Loucy (cell line): ENCODE measurements at regions not wholly inside any gene's neighbourhood (a gene's known extent, or its start where the extent isn't known, plus 50 kb on each side); places are given as distances from the start of the nearest gene placed in this dataset.

Experiments
- H2AFZ ChIP-seq: fragments of 200-600 bp; sonication (generic); 2 replicates; pipeline ENCODE4 v1.6.0; 2016; ENCODE audit warnings: antibody characterized with exemption, mild to moderate bottlenecking, low read length, moderate library complexity
- H3F3A ChIP-seq: fragments of 200-600 bp; 2 replicates; pipeline ENCODE4 v1.6.0; 2016; ENCODE audit warnings: antibody characterized with exemption, low read depth, mild to moderate bottlenecking
- H3K27me3 ChIP-seq: fragments of 200-600 bp; sonication (generic); 2 replicates; pipeline ENCODE4 v1.6.1; 2014; ENCODE audit warnings: low read length, mild to moderate bottlenecking; ENCODE audit not compliant: insufficient read depth, poor library complexity, severe bottlenecking
- H3K36me3 ChIP-seq: fragments of 200-600 bp; sonication (generic); 2 replicates; pipeline ENCODE4 v1.6.1; 2016; ENCODE audit warnings: low read length; ENCODE audit not compliant: insufficient read depth
- H3K4me1 ChIP-seq: fragments of 200-600 bp; sonication (generic); 2 replicates; pipeline ENCODE4 v1.5.1; 2014; ENCODE audit warnings: low read length, mild to moderate bottlenecking; ENCODE audit not compliant: insufficient read depth, poor library complexity, severe bottlenecking
- H3K4me2 ChIP-seq: fragments of 200-600 bp; sonication (generic); 2 replicates; pipeline ENCODE4 v1.6.0; 2014; ENCODE audit warnings: antibody characterized with exemption, low read length, low read depth, mild to moderate bottlenecking; ENCODE audit not compliant: poor library complexity, severe bottlenecking
- H3K4me3 ChIP-seq: fragments of 200-600 bp; sonication (generic); 2 replicates; pipeline ENCODE4 v1.5.1; 2014; ENCODE audit warnings: low read length, mild to moderate bottlenecking, mixed read lengths; ENCODE audit not compliant: poor library complexity, severe bottlenecking
- H3K79me2 ChIP-seq: fragments of 200-600 bp; sonication (generic); 2 replicates; pipeline ENCODE4 v1.6.1; 2014; ENCODE audit warnings: low read length; ENCODE audit not compliant: insufficient read depth
- H3K9ac ChIP-seq: fragments of 200-600 bp; sonication (generic); 2 replicates; pipeline ENCODE4 v1.6.0; 2014; ENCODE audit warnings: mild to moderate bottlenecking, low read depth, low read length, moderate library complexity; ENCODE audit not compliant: poor library complexity, severe bottlenecking
- H3K9me2 ChIP-seq: fragments of 200-600 bp; sonication (generic); replicated peaks from 2 replicates; pipeline ENCODE4 v1.6.1; 2016; ENCODE audit warnings: low read depth, low read length, mixed read lengths
- H3K9me3 ChIP-seq: fragments of 200-600 bp; sonication (generic); 2 replicates; pipeline ENCODE4 v1.6.1; 2014; ENCODE audit warnings: mild to moderate bottlenecking, antibody characterized with exemption, low read length, low read depth; ENCODE audit not compliant: insufficient read depth
- H4K20me1 ChIP-seq: fragments of 200-600 bp; sonication (generic); 2 replicates; pipeline ENCODE4 v1.6.0; 2014; ENCODE audit warnings: antibody characterized with exemption, low read length, mild to moderate bottlenecking; ENCODE audit not compliant: insufficient read depth, poor library complexity, severe bottlenecking
- EZH2phosphoT487 ChIP-seq: fragments of 200-600 bp; IDR thresholded peaks from 2 replicates; pipeline ENCODE4 v1.6.1; 2018; ENCODE audit warnings: antibody characterized with exemption, mild to moderate bottlenecking, moderate library complexity, borderline replicate concordance
- TF ChIP-seq, protein P1 (sequence below): fragments of 200-600 bp; sonication (generic); conservative IDR thresholded peaks from 2 replicates; pipeline ENCODE4 v1.5.1; 2014; ENCODE audit warnings: mild to moderate bottlenecking, antibody characterized with exemption, low read length

DNA sequence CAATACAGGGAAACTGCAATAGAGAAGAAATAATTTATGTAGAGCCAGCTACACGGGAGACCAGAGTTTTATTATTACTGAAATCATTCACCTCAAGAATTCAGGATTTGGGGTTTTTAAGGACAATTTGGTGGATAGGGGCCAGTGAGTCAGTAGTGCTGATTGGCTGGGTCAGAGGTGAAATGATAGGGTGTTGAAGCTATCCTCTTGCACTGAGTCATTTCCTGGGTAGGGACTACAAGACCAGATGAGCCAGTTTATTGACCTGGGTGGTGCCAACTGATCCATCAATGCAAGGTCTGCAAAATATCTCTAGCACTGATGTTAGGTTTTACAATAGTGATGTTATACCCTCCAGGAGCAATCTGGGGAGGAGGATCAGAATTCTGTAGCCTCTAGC is 486.3 kb downstream of the LRIG3 start:
- no peak overlapping the region for H3K4me2 ChIP-seq
- no peaks in the 10 kb centered on the region for H3K27me3 ChIP-seq
- H3K79me2 ChIP-seq: no peaks in the 10 kb centered on the region
- H3F3A ChIP-seq: no peaks in the 10 kb centered on the region
- no peaks in the 10 kb centered on the region for H4K20me1 ChIP-seq
- TF ChIP-seq EZH2phosphoT487: no peak
- TF ChIP-seq, protein P1, sequence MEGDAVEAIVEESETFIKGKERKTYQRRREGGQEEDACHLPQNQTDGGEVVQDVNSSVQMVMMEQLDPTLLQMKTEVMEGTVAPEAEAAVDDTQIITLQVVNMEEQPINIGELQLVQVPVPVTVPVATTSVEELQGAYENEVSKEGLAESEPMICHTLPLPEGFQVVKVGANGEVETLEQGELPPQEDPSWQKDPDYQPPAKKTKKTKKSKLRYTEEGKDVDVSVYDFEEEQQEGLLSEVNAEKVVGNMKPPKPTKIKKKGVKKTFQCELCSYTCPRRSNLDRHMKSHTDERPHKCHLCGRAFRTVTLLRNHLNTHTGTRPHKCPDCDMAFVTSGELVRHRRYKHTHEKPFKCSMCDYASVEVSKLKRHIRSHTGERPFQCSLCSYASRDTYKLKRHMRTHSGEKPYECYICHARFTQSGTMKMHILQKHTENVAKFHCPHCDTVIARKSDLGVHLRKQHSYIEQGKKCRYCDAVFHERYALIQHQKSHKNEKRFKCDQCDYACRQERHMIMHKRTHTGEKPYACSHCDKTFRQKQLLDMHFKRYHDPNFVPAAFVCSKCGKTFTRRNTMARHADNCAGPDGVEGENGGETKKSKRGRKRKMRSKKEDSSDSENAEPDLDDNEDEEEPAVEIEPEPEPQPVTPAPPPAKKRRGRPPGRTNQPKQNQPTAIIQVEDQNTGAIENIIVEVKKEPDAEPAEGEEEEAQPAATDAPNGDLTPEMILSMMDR: no peak
- H2AFZ ChIP-seq: no peak overlapping the region
- no peak overlapping the region for H3K9ac ChIP-seq
- no peaks in the 10 kb centered on the region for H3K36me3 ChIP-seq
- H3K4me1 ChIP-seq: no peaks in the 10 kb centered on the region
- no peak overlapping the region for H3K4me3 ChIP-seq
- H3K9me3 ChIP-seq: no peaks in the 10 kb centered on the region
- H3K9me2 ChIP-seq: no peaks in the 10 kb centered on the region; the same call in 1 of the 2 replicates

GRCh38 chr12:58434726-58435125 is 485.6 kb downstream of the LRIG3 start:
- no peaks in the 10 kb centered on the region; the same call in 1 of the 2 replicates for H3K9me2 ChIP-seq
- no peaks in the 10 kb centered on the region for H3K79me2 ChIP-seq
- no peak overlapping the region for H3K4me2 ChIP-seq
- no peaks in the 10 kb centered on the region for H3K4me1 ChIP-seq
- no peaks in the 10 kb centered on the region for H4K20me1 ChIP-seq
- H3K9me3 ChIP-seq: no peaks in the 10 kb centered on the region
- no peaks in the 10 kb centered on the region for H3K27me3 ChIP-seq
- no peak overlapping the region for H3K4me3 ChIP-seq
- H3F3A ChIP-seq: no peaks in the 10 kb centered on the region
- TF ChIP-seq, protein P1: no peak
- TF ChIP-seq EZH2phosphoT487: no peak
- H2AFZ ChIP-seq: no peak overlapping the region
- H3K36me3 ChIP-seq: no peaks in the 10 kb centered on the region
- no peak overlapping the region for H3K9ac ChIP-seq

- Histone ChIP-seq H3K79me2 (no peaks in the 10 kb centered on the region), H2AFZ (no peak overlapping the region), H4K20me1 (no peaks in the 10 kb centered on the region), H3K4me1 (no peaks in the 10 kb centered on the region), H3K9me2 (no peaks in the 10 kb centered on the region; the same call in 1 of the 2 replicates), H3K27me3 (no peaks in the 10 kb centered on the region), H3F3A (no peaks in the 10 kb centered on the region), H3K9ac (no peak overlapping the region), H3K36me3 (no peaks in the 10 kb centered on the region), H3K4me3 (no peak overlapping the region), H3K4me2 (no peak overlapping the region), H3K9me3 (no peaks in the 10 kb centered on the region)
- no peak for TF ChIP-seq EZH2phosphoT487
- TF ChIP-seq, protein P1: no peak
These were observed 484.7 kb downstream of the LRIG3 start for GRCh38 chr12:58435647-58436046.
